Sigmoid colon (tissue), 4 donors: ENCODE measurements at regions not wholly inside any gene's neighbourhood (a gene's known extent, or its start where the extent isn't known, plus 50 kb on each side); places are given as distances from the start of the nearest gene placed in this dataset.

Experiments used
- EP300 ChIP-seq, 4 donors: sonication (generic); formaldehyde crosslinking; IDR thresholded peaks; one replicate each; pipeline ENCODE4 v1.6.1; 2017; ENCODE audit warnings: antibody characterized with exemption in 4 of 4
- POLR2A ChIP-seq, 2 donors: fragments of 450-650 bp; IDR thresholded peaks; one replicate each; pipeline ENCODE4 v1.6.1; 2016; ENCODE audit warnings: antibody characterized with exemption in 2 of 2, mild to moderate bottlenecking in 2 of 2, moderate library complexity in 2 of 2
- POLR2AphosphoS5 ChIP-seq, 4 donors: sonication (generic); formaldehyde crosslinking; IDR thresholded peaks; one replicate each; pipeline ENCODE4 v1.6.1; 2017; ENCODE audit warnings: antibody characterized with exemption in 4 of 4
- TF ChIP-seq, protein P1 (sequence below), 4 experiments: fragments of 450-650 bp in 3 of 4; fragments of 200-600 bp in 1 of 4; IDR thresholded peaks; one replicate each; pipeline ENCODE4 v1.5.1; 2016 to 2019; ENCODE audit warnings: antibody characterized with exemption in 4 of 4, mild to moderate bottlenecking in 3 of 4, moderate library complexity in 2 of 4

DNA sequence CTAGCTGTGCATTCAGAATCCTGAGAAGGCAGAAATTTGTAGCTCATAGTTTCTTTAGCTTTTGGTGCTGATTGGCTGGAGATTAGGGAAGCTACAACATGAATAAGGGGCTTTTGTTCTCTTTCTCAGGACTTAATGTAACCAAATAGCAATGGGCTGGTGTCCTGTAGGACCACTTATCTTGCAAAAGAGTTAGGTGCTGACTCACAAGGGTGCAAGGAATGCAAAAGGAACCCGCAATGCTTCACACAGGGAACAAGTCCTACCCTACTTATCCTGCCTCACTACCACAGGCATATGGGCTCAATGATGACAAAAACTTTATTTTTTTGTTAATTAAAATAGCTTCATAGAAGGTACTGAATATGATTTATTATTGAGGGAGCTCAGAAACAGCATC, 541.5 kb downstream of the AMY1C start:
- no peak for TF ChIP-seq POLR2A (IDR thresholded peaks at IDR 0.05)
- TF ChIP-seq, protein P1, sequence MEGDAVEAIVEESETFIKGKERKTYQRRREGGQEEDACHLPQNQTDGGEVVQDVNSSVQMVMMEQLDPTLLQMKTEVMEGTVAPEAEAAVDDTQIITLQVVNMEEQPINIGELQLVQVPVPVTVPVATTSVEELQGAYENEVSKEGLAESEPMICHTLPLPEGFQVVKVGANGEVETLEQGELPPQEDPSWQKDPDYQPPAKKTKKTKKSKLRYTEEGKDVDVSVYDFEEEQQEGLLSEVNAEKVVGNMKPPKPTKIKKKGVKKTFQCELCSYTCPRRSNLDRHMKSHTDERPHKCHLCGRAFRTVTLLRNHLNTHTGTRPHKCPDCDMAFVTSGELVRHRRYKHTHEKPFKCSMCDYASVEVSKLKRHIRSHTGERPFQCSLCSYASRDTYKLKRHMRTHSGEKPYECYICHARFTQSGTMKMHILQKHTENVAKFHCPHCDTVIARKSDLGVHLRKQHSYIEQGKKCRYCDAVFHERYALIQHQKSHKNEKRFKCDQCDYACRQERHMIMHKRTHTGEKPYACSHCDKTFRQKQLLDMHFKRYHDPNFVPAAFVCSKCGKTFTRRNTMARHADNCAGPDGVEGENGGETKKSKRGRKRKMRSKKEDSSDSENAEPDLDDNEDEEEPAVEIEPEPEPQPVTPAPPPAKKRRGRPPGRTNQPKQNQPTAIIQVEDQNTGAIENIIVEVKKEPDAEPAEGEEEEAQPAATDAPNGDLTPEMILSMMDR (IDR thresholded peaks at IDR 0.05) = no peak
- TF ChIP-seq POLR2AphosphoS5 (IDR thresholded peaks at IDR 0.05) = no peak
- TF ChIP-seq EP300 (IDR thresholded peaks at IDR 0.05) = no peak
